22Rv1 (cell line): ENCODE measurements at regions not wholly inside any gene's neighbourhood (a gene's known extent, or its start where the extent isn't known, plus 50 kb on each side); places are given as distances from the start of the nearest gene placed in this dataset.

Source experiments
- H3K27ac ChIP-seq: fragments of 450-650 bp; 2 replicates; pipeline ENCODE4 v1.5.1; 2017
- CTCF ChIP-seq: fragments of 450-650 bp; IDR thresholded peaks from 2 replicates; pipeline ENCODE4 v1.5.1; 2017; ENCODE audit warnings: mild to moderate bottlenecking
- ZFX ChIP-seq: fragments of 450-650 bp; IDR thresholded peaks from 2 replicates; pipeline ENCODE4 v1.6.1; 2017; ENCODE audit warnings: antibody characterized with exemption, borderline replicate concordance

GRCh38 chr10:130577039-130577438 lies 440.8 kb downstream of the GLRX3 start:
- TF ChIP-seq CTCF (no peak), ZFX (no peak)
- no peak overlapping the region for H3K27ac ChIP-seq

- H3K27ac ChIP-seq: no peak overlapping the region
- TF ChIP-seq ZFX: no peak
- no peak for TF ChIP-seq CTCF
Measured at GRCh38 chr10:130578532-130579289, 442.5 kb downstream of the GLRX3 start.

- TF ChIP-seq ZFX: no peak
- TF ChIP-seq CTCF: no peak
- H3K27ac ChIP-seq: no peak overlapping the region
Measured at GRCh38 chr10:130579913-130580312, 443.7 kb downstream of the GLRX3 start.

- TF ChIP-seq ZFX (no peak), CTCF (no peak)
- H3K27ac ChIP-seq: no peak overlapping the region
Measured at GRCh38 chr10:130580975-130581374, 444.8 kb downstream of the GLRX3 start.

GRCh38 chr10:130587718-130588117 lies 451.5 kb downstream of the GLRX3 start:
- no peak overlapping the region for H3K27ac ChIP-seq
- TF ChIP-seq ZFX: no peak
- no peak for TF ChIP-seq CTCF

- TF ChIP-seq CTCF (no peak), ZFX (no peak)
- no peak overlapping the region for H3K27ac ChIP-seq
Measured at GRCh38 chr10:130606001-130606405, 469.8 kb downstream of the GLRX3 start.

- TF ChIP-seq ZFX: no peak
- no peak for TF ChIP-seq CTCF
Measured at GRCh38 chr10:130607366-130607765, 471.2 kb downstream of the GLRX3 start.

More at GRCh38 chr10:130607366-130607765, 471.2 kb downstream of the GLRX3 start:
- no peak overlapping the region for H3K27ac ChIP-seq
